ENCODE measurements at regions not wholly inside any gene's neighbourhood (a gene's known extent, or its start where the extent isn't known, plus 50 kb on each side); places are given as distances from the start of the nearest gene placed in this dataset.

DNA sequence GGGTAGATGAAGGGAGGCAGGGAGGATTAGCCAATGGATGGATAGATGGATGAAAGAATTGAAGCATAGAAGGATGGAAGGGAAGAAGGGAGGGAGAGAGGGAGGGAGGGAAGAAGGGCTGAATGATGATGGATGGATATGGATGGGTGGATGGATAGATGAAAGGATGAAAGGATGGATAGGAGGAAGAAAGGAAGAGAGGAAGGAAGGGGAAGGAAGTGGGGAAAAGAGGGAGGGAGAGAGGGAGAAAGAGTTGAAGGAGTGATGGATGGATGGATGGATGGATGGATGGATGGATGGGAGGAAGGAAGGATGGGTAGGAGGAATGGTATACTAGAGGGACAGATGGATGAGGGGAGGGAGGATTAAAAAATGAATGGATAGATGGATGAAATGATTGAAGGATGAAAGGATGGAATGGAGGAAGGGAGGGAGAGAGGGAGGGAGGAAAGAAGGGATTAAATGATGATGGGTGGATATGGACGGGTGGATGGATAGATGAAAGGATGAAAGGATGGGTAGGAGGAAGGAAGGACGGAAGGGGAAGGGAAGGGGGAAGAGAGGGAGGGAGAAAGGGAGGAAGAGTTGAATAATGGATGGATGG, 145.9 kb downstream of the MN1 start:
- DNase-seq, result no peak
- CTCF ChIA-PET, result no interaction called here
- Histone ChIP-seq H3K9me3 (ENCODE audit: control insufficient read depth in 2 of 3, low read length in 3 of 3) (peaks cover 0 to 19% (median 0%) of the 10 kb centered on the region in 3 experiments), H3K27ac (ENCODE audit: low read depth, low read length) (no peak overlapping the region), H3K36me3 (ENCODE audit: control insufficient read depth in 2 of 3, insufficient read depth in 3 of 3, low read length in 3 of 3) (no peaks in the 10 kb centered on the region), H3K4me1 (ENCODE audit: control insufficient read depth in 2 of 2, insufficient read depth in 2 of 2, low read length in 2 of 2) (no peaks in the 10 kb centered on the region), H3K4me3 (ENCODE audit: low read length) (no peak overlapping the region), H3K27me3 (ENCODE audit: control insufficient read depth in 2 of 2, insufficient read depth in 2 of 2, low read length in 2 of 2) (no peaks in the 10 kb centered on the region)
- Mint-ChIP-seq H3K36me3 (peaks cover 0 to 3% (median 0%) of the 10 kb centered on the region in 5 donors), H3K4me1 (no peaks in the 10 kb centered on the region), H3K27me3 (peaks cover 0 to 16% (median 3%) of the 10 kb centered on the region in 5 donors), H3K27ac (no peak overlapping the region), H3K4me3 (no peak overlapping the region), H3K9me3 (peaks cover 0 to 30% (median 11%) of the 10 kb centered on the region in 11 donors)
- no peak for ATAC-seq
- intact Hi-C loops (cut with micrococcal nuclease), result no loop called here
- POLR2A ChIA-PET, result no interaction called here

DNA sequence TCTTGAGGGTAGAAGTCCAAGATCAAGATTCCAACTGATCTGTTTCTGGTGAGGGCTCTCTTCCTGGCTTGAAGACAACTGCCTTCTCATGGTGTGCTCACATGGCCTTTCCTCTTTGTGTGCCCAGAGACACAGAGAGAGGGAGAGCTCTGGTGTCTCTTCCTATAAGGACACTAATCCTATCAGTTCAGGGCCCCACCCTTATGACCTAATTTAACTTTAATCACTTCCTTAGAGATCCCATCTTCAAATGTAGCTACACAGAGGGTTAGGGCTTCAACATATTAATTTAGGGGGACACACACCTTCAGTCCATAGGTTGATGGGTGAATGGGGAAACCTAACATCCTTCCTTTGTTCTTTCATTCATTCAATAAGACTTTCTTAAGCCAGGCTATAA, 144.6 kb downstream of the MN1 start:
- H3K27ac Mint-ChIP-seq, result no peak overlapping the region
- H3K9me3 Mint-ChIP-seq, result peaks cover 0 to 30% (median 11%) of the 10 kb centered on the region in 11 donors
- H3K27me3 ChIP-seq (ENCODE audit: control insufficient read depth in 2 of 2, insufficient read depth in 2 of 2, low read length in 2 of 2), result no peaks in the 10 kb centered on the region
- H3K27ac ChIP-seq (ENCODE audit: low read depth, low read length), result no peak overlapping the region
- POLR2A ChIA-PET, result no interaction called here
- peaks cover 0 to 19% (median 0%) of the 10 kb centered on the region in 3 experiments for H3K9me3 ChIP-seq (ENCODE audit: control insufficient read depth in 2 of 3, low read length in 3 of 3)
- DNase-seq (no peak), ATAC-seq (no peak)
- no peaks in the 10 kb centered on the region for H3K4me1 Mint-ChIP-seq
- CTCF ChIA-PET, result no interaction called here
- intact Hi-C loops (cut with micrococcal nuclease), result no loop called here
- no peaks in the 10 kb centered on the region for H3K36me3 ChIP-seq (ENCODE audit: control insufficient read depth in 2 of 3, insufficient read depth in 3 of 3, low read length in 3 of 3)
- no peak overlapping the region for H3K4me3 Mint-ChIP-seq
- peaks cover 0 to 3% (median 0%) of the 10 kb centered on the region in 5 donors for H3K36me3 Mint-ChIP-seq
- H3K4me3 ChIP-seq (ENCODE audit: low read length), result no peak overlapping the region
- H3K4me1 ChIP-seq (ENCODE audit: control insufficient read depth in 2 of 2, insufficient read depth in 2 of 2, low read length in 2 of 2), result no peaks in the 10 kb centered on the region
- peaks cover 0 to 10% (median 0%) of the 10 kb centered on the region in 5 donors for H3K27me3 Mint-ChIP-seq

DNA sequence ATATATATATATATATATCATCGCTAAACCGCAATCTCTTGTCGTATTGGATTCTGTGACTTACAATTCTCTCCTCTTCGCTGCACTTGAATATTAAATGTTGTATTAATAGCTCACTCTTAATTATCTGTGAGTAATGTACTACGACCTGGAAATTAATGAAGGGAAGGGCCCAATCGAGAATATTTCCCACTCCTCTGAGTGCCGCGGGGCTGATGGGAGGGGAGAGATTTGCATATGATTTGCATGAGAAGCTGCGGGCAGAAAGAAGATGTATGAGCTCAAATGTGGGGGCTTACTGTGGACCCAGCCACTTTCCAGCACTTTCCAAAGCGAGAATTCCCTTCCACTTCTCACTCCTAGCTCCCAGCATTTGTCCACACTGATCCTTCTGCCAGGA, 141.2 kb downstream of the MN1 start:
- Histone ChIP-seq H3K9me3 (ENCODE audit: control insufficient read depth in 2 of 3, low read length in 3 of 3) (peaks cover 0 to 17% (median 0%) of the 10 kb centered on the region in 3 experiments), H3K4me3 (ENCODE audit: low read length) (no peak overlapping the region), H3K27me3 (ENCODE audit: control insufficient read depth in 2 of 2, insufficient read depth in 2 of 2, low read length in 2 of 2) (no peaks in the 10 kb centered on the region), H3K4me1 (ENCODE audit: control insufficient read depth in 2 of 2, insufficient read depth in 2 of 2, low read length in 2 of 2) (no peaks in the 10 kb centered on the region), H3K27ac (ENCODE audit: low read depth, low read length) (no peak overlapping the region), H3K36me3 (ENCODE audit: control insufficient read depth in 2 of 3, insufficient read depth in 3 of 3, low read length in 3 of 3) (no peaks in the 10 kb centered on the region)
- Mint-ChIP-seq H3K4me3 (no peak overlapping the region), H3K36me3 (no peaks in the 10 kb centered on the region), H3K27me3 (peaks cover 0 to 13% (median 0%) of the 10 kb centered on the region in 5 donors), H3K4me1 (no peaks in the 10 kb centered on the region), H3K9me3 (peaks cover 0 to 30% (median 8%) of the 10 kb centered on the region in 11 donors), H3K27ac (no peak overlapping the region)
- ChIA-PET POLR2A (no interaction called here), CTCF (no interaction called here)
- intact Hi-C loops (cut with micrococcal nuclease), result no loop called here
- ATAC-seq (no peak), DNase-seq (no peak)

DNA sequence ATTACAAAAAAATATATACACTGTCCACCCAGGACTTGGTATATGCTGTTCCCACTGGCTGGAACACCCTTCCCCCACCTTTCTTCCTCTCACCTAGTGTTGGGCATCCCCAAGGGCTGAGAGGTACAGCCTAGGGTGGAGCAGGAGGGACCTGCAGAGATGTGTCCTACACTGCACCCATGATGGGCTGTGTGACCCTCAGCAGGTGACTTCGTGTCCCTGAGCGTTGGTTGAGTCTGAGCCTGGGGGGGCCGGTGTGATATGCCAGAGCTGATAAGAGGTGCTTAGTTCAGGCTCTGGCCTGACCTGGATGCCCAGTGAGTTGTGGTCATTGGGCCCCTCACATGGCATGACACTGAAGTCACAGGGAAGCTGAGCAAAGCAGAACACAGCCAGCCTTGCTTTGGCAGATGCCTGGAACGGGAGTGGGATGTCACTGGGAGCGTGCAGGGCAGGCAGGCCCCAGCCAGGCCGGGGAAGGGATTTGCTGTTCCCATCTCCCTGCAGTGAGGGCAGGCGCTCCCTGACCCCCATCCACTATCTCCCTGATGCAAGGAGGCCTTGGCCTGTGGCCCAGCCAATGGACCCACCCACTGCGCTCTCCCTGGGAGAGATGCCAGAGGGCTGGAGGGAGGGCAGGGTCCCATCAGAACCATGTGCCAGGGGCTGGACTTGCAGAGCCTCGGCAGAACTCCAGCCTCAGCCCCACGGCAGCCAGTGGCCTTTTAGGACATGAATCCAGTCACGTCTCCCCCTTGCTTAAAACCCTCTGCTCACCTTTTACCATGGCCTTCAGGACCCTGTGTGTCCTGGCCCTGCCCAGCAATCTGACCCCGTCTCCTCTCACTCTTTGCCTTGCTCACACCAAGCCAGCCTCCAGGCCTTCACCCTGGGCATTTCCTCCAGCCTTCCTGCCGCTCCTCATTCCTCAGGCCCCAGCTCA, 138.9 kb downstream of the MN1 start:
- CTCF ChIA-PET, result no interaction called here
- Mint-ChIP-seq H3K4me1 (no peaks in the 10 kb centered on the region), H3K36me3 (peaks cover 0 to 4% (median 0%) of the 10 kb centered on the region in 5 donors), H3K27me3 (peaks cover 0 to 20% (median 6%) of the 10 kb centered on the region in 5 donors), H3K4me3 (no peak overlapping the region), H3K27ac (no peak overlapping the region), H3K9me3 (peaks cover 5 to 24% (median 7%) of the 10 kb centered on the region in 11 donors)
- H3K4me1 ChIP-seq (ENCODE audit: control insufficient read depth in 2 of 2, insufficient read depth in 2 of 2, low read length in 2 of 2), result no peaks in the 10 kb centered on the region
- no peaks in the 10 kb centered on the region for H3K27me3 ChIP-seq (ENCODE audit: control insufficient read depth in 2 of 2, insufficient read depth in 2 of 2, low read length in 2 of 2)
- ATAC-seq, result peak; percentile 3
- intact Hi-C loops (cut with micrococcal nuclease), result no loop called here
- no peaks in the 10 kb centered on the region for H3K36me3 ChIP-seq (ENCODE audit: control insufficient read depth in 2 of 3, insufficient read depth in 3 of 3, low read length in 3 of 3)
- DNase-seq, result no peak
- H3K4me3 ChIP-seq (ENCODE audit: low read length), result no peak overlapping the region
- H3K9me3 ChIP-seq (ENCODE audit: control insufficient read depth in 2 of 3, low read length in 3 of 3), result no peaks in the 10 kb centered on the region
- H3K27ac ChIP-seq (ENCODE audit: low read depth, low read length), result no peak overlapping the region
- POLR2A ChIA-PET, result no interaction called here

DNA sequence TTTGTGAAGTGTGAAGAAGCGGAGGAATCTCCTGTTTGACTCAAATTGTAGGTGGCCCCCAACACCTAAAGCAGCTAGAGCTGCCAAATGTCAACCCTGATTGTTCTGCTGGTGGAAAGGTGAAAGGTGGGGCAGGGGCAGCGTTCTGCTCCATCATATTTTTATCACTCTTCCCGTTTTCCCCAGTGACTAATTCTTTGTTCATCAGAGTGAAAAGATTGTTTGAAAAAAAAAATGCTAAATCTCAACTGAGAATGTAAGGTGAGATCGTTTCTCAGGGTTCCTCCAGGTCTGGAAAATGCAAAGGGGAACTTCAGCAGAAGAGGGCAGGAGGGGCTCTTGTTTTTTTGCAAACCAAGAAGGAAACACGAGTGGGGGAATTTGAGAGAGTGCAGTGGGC, 137.7 kb downstream of the MN1 start:
- Mint-ChIP-seq H3K27ac (no peak overlapping the region), H3K27me3 (peaks cover 0 to 32% (median 11%) of the 10 kb centered on the region in 5 donors), H3K36me3 (peaks cover 0 to 4% (median 0%) of the 10 kb centered on the region in 5 donors), H3K4me1 (no peaks in the 10 kb centered on the region), H3K4me3 (no peak overlapping the region), H3K9me3 (peaks cover 5 to 22% (median 8%) of the 10 kb centered on the region in 11 donors)
- Histone ChIP-seq H3K4me3 (ENCODE audit: low read length) (no peak overlapping the region), H3K27ac (ENCODE audit: low read depth, low read length) (no peak overlapping the region), H3K27me3 (ENCODE audit: control insufficient read depth in 2 of 2, insufficient read depth in 2 of 2, low read length in 2 of 2) (no peaks in the 10 kb centered on the region), H3K4me1 (ENCODE audit: control insufficient read depth in 2 of 2, insufficient read depth in 2 of 2, low read length in 2 of 2) (no peaks in the 10 kb centered on the region), H3K36me3 (ENCODE audit: control insufficient read depth in 2 of 3, insufficient read depth in 3 of 3, low read length in 3 of 3) (no peaks in the 10 kb centered on the region), H3K9me3 (ENCODE audit: control insufficient read depth in 2 of 3, low read length in 3 of 3) (no peaks in the 10 kb centered on the region)
- intact Hi-C loops (cut with micrococcal nuclease), result no loop called here
- DNase-seq (no peak), ATAC-seq (no peak)
- ChIA-PET CTCF (no interaction called here), POLR2A (no interaction called here)

DNA sequence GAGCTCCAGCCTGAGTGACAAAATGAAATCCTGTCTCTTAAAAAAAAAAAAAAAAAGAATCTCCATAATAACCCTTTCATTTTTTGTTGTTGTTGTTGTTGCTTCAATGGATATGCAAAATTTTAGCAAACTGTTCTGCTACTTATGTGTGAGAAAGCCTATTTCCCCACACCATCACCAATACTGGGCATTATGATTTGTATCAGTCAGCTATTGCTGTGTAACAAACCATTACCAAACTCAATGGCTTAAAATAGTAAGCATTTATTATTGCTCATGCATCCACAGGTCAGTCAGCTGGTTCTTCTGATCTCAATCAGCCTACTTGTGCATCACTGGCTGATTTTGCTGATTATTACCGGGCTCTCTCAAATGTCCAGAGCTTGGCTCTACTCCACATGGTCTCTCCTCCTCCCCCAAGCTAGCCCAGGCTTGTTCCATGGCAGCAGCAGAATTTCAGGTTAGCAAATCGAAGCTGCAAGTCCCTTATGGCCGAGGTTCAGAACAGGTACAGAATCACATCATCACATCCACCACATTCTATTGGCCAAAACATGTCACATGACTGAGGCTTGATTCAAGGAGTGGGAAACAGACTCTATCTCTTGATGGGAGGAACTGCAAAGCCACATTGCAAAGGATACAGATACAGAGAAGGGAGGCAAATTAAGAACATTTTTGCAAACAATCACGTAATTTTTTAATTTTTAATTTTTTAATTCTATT, 135.1 kb downstream of the MN1 start:
- Histone ChIP-seq H3K4me3 (ENCODE audit: low read length) (no peak overlapping the region), H3K36me3 (ENCODE audit: control insufficient read depth in 2 of 3, insufficient read depth in 3 of 3, low read length in 3 of 3) (no peaks in the 10 kb centered on the region), H3K4me1 (ENCODE audit: control insufficient read depth in 2 of 2, insufficient read depth in 2 of 2, low read length in 2 of 2) (no peaks in the 10 kb centered on the region), H3K27me3 (ENCODE audit: control insufficient read depth in 2 of 2, insufficient read depth in 2 of 2, low read length in 2 of 2) (no peaks in the 10 kb centered on the region), H3K9me3 (ENCODE audit: control insufficient read depth in 2 of 3, low read length in 3 of 3) (no peaks in the 10 kb centered on the region), H3K27ac (ENCODE audit: low read depth, low read length) (no peak overlapping the region)
- intact Hi-C loops (cut with micrococcal nuclease), result no loop called here
- peaks cover 0 to 4% (median 0%) of the 10 kb centered on the region in 5 donors for H3K36me3 Mint-ChIP-seq
- DNase-seq, result no peak
- H3K9me3 Mint-ChIP-seq, result peaks cover 5 to 22% (median 7%) of the 10 kb centered on the region in 11 donors
- H3K27me3 Mint-ChIP-seq, result peaks cover 3 to 53% (median 29%) of the 10 kb centered on the region in 5 donors
- H3K4me1 Mint-ChIP-seq, result peaks cover 0 to 3% (median 0%) of the 10 kb centered on the region in 7 donors
- no peak overlapping the region for H3K4me3 Mint-ChIP-seq
- CTCF ChIA-PET, result no interaction called here
- no peak overlapping the region for H3K27ac Mint-ChIP-seq
- POLR2A ChIA-PET, result no interaction called here
- no peak for ATAC-seq

Data from naive thymus-derived CD4-positive, alpha-beta T cell (primary cell).